GM12874 (cell line): ENCODE measurements at regions not wholly inside any gene's neighbourhood (a gene's known extent, or its start where the extent isn't known, plus 50 kb on each side); places are given as distances from the start of the nearest gene placed in this dataset.

Experiments used
- TF ChIP-seq, protein P1 (sequence below): IDR thresholded peaks from 2 replicates; pipeline ENCODE4 v1.5.1; 2011; ENCODE audit warnings: low read depth, mild to moderate bottlenecking, control low read depth, low read length, moderate library complexity; ENCODE audit not compliant: insufficient read depth

- TF ChIP-seq, protein P1, sequence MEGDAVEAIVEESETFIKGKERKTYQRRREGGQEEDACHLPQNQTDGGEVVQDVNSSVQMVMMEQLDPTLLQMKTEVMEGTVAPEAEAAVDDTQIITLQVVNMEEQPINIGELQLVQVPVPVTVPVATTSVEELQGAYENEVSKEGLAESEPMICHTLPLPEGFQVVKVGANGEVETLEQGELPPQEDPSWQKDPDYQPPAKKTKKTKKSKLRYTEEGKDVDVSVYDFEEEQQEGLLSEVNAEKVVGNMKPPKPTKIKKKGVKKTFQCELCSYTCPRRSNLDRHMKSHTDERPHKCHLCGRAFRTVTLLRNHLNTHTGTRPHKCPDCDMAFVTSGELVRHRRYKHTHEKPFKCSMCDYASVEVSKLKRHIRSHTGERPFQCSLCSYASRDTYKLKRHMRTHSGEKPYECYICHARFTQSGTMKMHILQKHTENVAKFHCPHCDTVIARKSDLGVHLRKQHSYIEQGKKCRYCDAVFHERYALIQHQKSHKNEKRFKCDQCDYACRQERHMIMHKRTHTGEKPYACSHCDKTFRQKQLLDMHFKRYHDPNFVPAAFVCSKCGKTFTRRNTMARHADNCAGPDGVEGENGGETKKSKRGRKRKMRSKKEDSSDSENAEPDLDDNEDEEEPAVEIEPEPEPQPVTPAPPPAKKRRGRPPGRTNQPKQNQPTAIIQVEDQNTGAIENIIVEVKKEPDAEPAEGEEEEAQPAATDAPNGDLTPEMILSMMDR: no peak
Observed at GRCh38 chr4:45062935-45063545, 336.7 kb upstream of the GNPDA2 start.

DNA sequence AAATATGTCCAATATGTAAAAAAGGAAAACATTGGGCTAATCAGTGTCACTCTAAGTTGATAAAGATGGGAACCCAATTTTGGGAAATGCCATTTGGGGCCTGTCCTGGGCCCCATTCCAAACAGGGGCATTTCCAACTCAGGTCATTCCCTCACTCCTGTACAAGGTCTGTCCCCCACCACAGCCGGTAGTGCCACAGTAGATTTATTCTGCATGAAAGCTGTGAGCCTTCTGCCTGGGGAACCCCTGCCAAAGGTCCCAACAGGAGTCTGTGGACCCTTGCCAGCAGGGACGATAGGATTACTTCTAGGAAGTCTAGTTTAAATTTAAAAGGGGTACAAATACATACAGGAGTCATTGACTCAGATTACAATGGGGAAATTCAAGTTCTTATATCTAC lies 317.6 kb upstream of the GNPDA2 start:
- TF ChIP-seq, protein P1: no peak

- TF ChIP-seq, protein P1: no peak
Observed at GRCh38 chr4:45036677-45037076, 310.3 kb upstream of the GNPDA2 start.

- TF ChIP-seq, protein P1: no peak
Observed at GRCh38 chr4:45033676-45034419, 307.5 kb upstream of the GNPDA2 start.

GRCh38 chr4:45030059-45030458 lies 303.7 kb upstream of the GNPDA2 start:
- TF ChIP-seq, protein P1: no peak

GRCh38 chr4:45007508-45007907 lies 281.2 kb upstream of the GNPDA2 start:
- TF ChIP-seq, protein P1: no peak

DNA sequence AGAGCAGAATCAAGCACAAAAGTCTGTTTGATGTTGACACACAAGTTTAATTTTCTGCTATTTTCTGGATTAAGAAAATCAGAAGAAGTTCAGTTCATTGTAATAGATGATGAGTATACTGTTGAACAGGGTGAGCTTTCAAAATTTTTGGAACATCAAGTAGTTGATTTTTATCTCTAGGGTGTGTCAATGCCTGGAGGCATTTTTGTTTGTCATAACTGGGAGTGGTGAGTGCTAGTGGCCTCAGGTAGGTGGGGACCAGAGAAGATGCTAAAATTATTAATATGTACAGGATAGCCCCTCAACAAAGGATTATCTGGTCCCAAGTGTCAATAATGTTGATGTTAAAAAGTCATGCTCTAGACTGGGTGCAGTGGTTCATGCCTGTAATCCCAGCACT lies 279.7 kb upstream of the GNPDA2 start:
- TF ChIP-seq, protein P1: no peak
